ENCODE measurements at regions not wholly inside any gene's neighbourhood (a gene's known extent, or its start where the extent isn't known, plus 50 kb on each side); places are given as distances from the start of the nearest gene placed in this dataset.

DNA sequence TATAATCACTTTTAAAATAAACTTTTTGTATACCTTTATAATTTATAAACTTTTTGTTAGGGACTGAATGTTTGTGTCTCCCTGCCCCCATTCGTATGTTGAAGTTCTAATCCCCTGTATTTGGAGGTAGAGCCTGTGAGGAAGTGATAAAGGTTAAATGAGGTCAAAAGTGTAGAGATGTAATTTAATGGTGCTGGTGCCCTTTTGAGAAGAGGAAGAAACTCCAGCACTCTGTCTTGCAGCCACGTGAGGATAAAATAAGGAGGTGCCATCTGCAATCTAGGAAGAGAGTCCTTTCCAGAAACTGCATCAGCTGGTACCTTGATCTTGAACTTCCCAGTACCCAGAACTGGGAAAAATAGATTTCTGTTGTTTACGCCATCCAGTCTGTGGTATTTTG lies 106.1 kb upstream of the RGMA start:
- FAIRE-seq (no peak), ATAC-seq (no peak), DNase-seq (ENCODE audit: extremely low read depth in 1 of 4, low spot score in 3 of 4) (no peak)
- Histone ChIP-seq H3K36me3 (ENCODE audit: control insufficient read depth, insufficient read depth, low read length) (no peaks in the 10 kb centered on the region), H3K9me1 (ENCODE audit: control insufficient read depth, insufficient read depth, low read length) (no peaks in the 10 kb centered on the region), H3K79me2 (ENCODE audit: control insufficient read depth, insufficient read depth, low read length) (no peaks in the 10 kb centered on the region), H3K9me3 (replicated peaks; ENCODE audit: control insufficient read depth, insufficient read depth, low read depth, low read length) (no peaks in the 10 kb centered on the region), H2AFZ (ENCODE audit: low read depth, low read length) (no peak overlapping the region), H3K4me2 (ENCODE audit: insufficient read depth, low read length) (no peak overlapping the region), H3K4me1 (replicated peaks in 1 of 2; ENCODE audit: control insufficient read depth in 2 of 2, insufficient read depth in 2 of 2, low read length in 2 of 2) (no peaks in the 10 kb centered on the region), H3K27me3 (ENCODE audit: control insufficient read depth in 2 of 2, insufficient read depth in 2 of 2, low read length in 2 of 2) (peaks cover 5 to 11% of the 10 kb centered on the region in 2 experiments; a peak in 4 of 5 replicates), H3K27ac (ENCODE audit: extremely low read depth, low read depth, low read length) (no peak overlapping the region), H3K4me3 (no peak overlapping the region), H4K20me1 (replicated peaks; ENCODE audit: control insufficient read depth, insufficient read depth, low read length) (no peaks in the 10 kb centered on the region; the same call in 1 of the 2 replicates), H3K9ac (ENCODE audit: insufficient read depth in 1 of 2, low read depth in 2 of 2, low read length in 2 of 2) (no peak overlapping the region)
- in situ Hi-C loops (cut with MboI) (no loop called here), intact Hi-C loops (cut with micrococcal nuclease) (no loop called here)
- WGBS (ENCODE audit: insufficient coverage, low coverage, missing lambda C conversion rate), result 0% methylated on average over 3 of the region's 3 CpGs
- TF ChIP-seq, protein P1, sequence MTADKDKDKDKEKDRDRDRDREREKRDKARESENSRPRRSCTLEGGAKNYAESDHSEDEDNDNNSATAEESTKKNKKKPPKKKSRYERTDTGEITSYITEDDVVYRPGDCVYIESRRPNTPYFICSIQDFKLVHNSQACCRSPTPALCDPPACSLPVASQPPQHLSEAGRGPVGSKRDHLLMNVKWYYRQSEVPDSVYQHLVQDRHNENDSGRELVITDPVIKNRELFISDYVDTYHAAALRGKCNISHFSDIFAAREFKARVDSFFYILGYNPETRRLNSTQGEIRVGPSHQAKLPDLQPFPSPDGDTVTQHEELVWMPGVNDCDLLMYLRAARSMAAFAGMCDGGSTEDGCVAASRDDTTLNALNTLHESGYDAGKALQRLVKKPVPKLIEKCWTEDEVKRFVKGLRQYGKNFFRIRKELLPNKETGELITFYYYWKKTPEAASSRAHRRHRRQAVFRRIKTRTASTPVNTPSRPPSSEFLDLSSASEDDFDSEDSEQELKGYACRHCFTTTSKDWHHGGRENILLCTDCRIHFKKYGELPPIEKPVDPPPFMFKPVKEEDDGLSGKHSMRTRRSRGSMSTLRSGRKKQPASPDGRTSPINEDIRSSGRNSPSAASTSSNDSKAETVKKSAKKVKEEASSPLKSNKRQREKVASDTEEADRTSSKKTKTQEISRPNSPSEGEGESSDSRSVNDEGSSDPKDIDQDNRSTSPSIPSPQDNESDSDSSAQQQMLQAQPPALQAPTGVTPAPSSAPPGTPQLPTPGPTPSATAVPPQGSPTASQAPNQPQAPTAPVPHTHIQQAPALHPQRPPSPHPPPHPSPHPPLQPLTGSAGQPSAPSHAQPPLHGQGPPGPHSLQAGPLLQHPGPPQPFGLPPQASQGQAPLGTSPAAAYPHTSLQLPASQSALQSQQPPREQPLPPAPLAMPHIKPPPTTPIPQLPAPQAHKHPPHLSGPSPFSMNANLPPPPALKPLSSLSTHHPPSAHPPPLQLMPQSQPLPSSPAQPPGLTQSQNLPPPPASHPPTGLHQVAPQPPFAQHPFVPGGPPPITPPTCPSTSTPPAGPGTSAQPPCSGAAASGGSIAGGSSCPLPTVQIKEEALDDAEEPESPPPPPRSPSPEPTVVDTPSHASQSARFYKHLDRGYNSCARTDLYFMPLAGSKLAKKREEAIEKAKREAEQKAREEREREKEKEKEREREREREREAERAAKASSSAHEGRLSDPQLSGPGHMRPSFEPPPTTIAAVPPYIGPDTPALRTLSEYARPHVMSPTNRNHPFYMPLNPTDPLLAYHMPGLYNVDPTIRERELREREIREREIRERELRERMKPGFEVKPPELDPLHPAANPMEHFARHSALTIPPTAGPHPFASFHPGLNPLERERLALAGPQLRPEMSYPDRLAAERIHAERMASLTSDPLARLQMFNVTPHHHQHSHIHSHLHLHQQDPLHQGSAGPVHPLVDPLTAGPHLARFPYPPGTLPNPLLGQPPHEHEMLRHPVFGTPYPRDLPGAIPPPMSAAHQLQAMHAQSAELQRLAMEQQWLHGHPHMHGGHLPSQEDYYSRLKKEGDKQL (CRISPR knock-in tag; IDR thresholded peaks at IDR 0.05; ENCODE audit: borderline replicate concordance), result no peak
- TF ChIP-seq HNRNPK (IDR thresholded peaks at IDR 0.05; ENCODE audit: low read depth, low read length, poor library complexity, severe bottlenecking) (no peak), DACH1 (IDR thresholded peaks at IDR 0.05; ENCODE audit: partially characterized antibody) (no peak)
- CTCF ChIA-PET (ENCODE audit: low intra/inter-chr PET ratio), result no interaction called here
- POLR2A ChIA-PET, result no interaction called here
- BruUV-seq (replicated peaks), result no TSS peak

All from K562 (cell line).